OCI-LY7 (cell line): ENCODE measurements at regions not wholly inside any gene's neighbourhood (a gene's known extent, or its start where the extent isn't known, plus 50 kb on each side); places are given as distances from the start of the nearest gene placed in this dataset.

Source experiments
- BruUV-seq: library from RNA; stranded (reverse); fragments of 400-500 nt; replicated peaks from 2 replicates; lab custom pipeline; 2021; lab: Mats Ljungman, UMichigan
- CTCF ChIA-PET: fragments of 300-600 bp; sonication (Branson Sonifier 250); formaldehyde crosslinking; loops from one replicate; lab custom pipeline; 2022; ENCODE audit warnings: antibody characterized with exemption; ENCODE audit not compliant: unreplicated experiment; lab: Charles Lee
- POLR2A ChIA-PET: fragments of 300-600 bp; sonication (Branson Sonifier 250); formaldehyde crosslinking; loops from one replicate; lab custom pipeline; 2022; ENCODE audit warnings: antibody characterized with exemption; lab: Charles Lee
- DNase-seq: peaks from one replicate; pipeline ENCODE4 v3.0.0-alpha.2; 2015; ENCODE audit warnings: low spot score
- H2AFZ ChIP-seq: fragments of 200-600 bp; sonication (generic), shearing (Covaris generic); 2 replicates; pipeline ENCODE4 v1.6.1; 2014; ENCODE audit warnings: mild to moderate bottlenecking, antibody characterized with exemption, low read length, moderate library complexity
- H3K27ac ChIP-seq: fragments of 200-600 bp; sonication (generic); 2 replicates; pipeline ENCODE4 v1.5.1; 2014; ENCODE audit warnings: mixed run types, low read depth, mild to moderate bottlenecking, moderate library complexity, low read length, inconsistent platforms; ENCODE audit not compliant: poor library complexity, severe bottlenecking
- H3K36me3 ChIP-seq: fragments of 200-600 bp; sonication (generic); 2 replicates; pipeline ENCODE4 v1.6.1; 2014; ENCODE audit warnings: mild to moderate bottlenecking, antibody characterized with exemption, low read length, moderate library complexity, mixed read lengths; ENCODE audit not compliant: insufficient read depth
- H3K4me1 ChIP-seq: fragments of 200-600 bp; sonication (generic); 2 replicates; pipeline ENCODE4 v1.5.1; 2014; ENCODE audit warnings: mild to moderate bottlenecking, low read length; ENCODE audit not compliant: insufficient read depth, poor library complexity, severe bottlenecking
- H3K4me2 ChIP-seq: fragments of 200-600 bp; sonication (generic); 2 replicates; pipeline ENCODE4 v1.6.1; 2014; ENCODE audit warnings: mild to moderate bottlenecking, low read length
- H3K4me3 ChIP-seq: fragments of 200-600 bp; sonication (generic); 2 replicates; pipeline ENCODE4 v1.5.1; 2014; ENCODE audit warnings: mild to moderate bottlenecking, low read depth, low read length; ENCODE audit not compliant: poor library complexity, severe bottlenecking
- H3K79me2 ChIP-seq: fragments of 200-600 bp; sonication (generic); 2 replicates; pipeline ENCODE4 v1.6.1; 2016; ENCODE audit warnings: low read depth, mild to moderate bottlenecking, low read length, moderate library complexity, mixed read lengths; ENCODE audit not compliant: insufficient read depth
- H3K9me2 ChIP-seq: fragments of 200-600 bp; sonication (generic); 2 replicates; pipeline ENCODE4 v1.6.1; 2016; ENCODE audit warnings: mild to moderate bottlenecking, low read length, mixed read lengths; ENCODE audit not compliant: insufficient read depth
- H3K9me3 ChIP-seq: fragments of 200-600 bp; sonication (generic); 2 replicates; pipeline ENCODE4 v1.6.1; 2014; ENCODE audit warnings: mild to moderate bottlenecking, mixed run types, low read length, mixed read lengths
- H4K20me1 ChIP-seq: fragments of 200-600 bp; sonication (generic); 2 replicates; pipeline ENCODE4 v1.6.1; 2014; ENCODE audit warnings: mild to moderate bottlenecking, antibody characterized with exemption, low read length, moderate library complexity, mixed read lengths; ENCODE audit not compliant: insufficient read depth
- EZH2phosphoT487 ChIP-seq: fragments of 200-600 bp; sonication (generic); IDR thresholded peaks from 2 replicates; pipeline ENCODE4 v1.6.1; 2018; ENCODE audit warnings: low read depth, borderline replicate concordance, mild to moderate bottlenecking, mixed run types, antibody characterized with exemption, low read length, moderate library complexity, mixed read lengths
- intact Hi-C: fragments of 100-400 bp; cut with micrococcal nuclease; formaldehyde crosslinking; loops from one replicate; pipeline ENCODE4 v1.10.0; 2022; ENCODE audit not compliant: unreplicated experiment
- TF ChIP-seq, protein P1 (sequence below): fragments of 200-600 bp; sonication (generic); conservative IDR thresholded peaks from 2 replicates; pipeline ENCODE4 v1.5.1; 2014; ENCODE audit warnings: mild to moderate bottlenecking, antibody characterized with exemption, low read length, moderate library complexity, mixed read lengths

DNA sequence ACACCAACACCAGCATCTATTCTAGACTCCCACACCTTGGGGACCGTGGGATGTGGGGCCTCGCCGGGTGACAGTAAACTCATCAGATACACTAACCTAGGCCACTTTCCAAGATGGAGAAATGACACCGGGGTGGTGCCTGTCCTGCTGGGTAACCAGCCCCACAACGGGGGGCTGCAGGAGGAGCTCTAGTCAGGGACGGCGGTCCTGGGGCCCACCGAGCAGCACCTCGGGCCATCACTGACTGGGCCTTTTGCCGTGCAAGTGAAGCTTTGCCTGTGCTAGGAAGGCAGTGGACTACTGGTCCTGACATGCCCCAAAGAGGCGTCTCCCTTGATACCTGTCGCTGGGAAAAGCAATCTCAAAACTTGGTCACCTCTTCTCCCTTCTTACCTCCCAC is 260.3 kb upstream of the IRX1 start:
- TF ChIP-seq EZH2phosphoT487, result no peak
- TF ChIP-seq, protein P1, sequence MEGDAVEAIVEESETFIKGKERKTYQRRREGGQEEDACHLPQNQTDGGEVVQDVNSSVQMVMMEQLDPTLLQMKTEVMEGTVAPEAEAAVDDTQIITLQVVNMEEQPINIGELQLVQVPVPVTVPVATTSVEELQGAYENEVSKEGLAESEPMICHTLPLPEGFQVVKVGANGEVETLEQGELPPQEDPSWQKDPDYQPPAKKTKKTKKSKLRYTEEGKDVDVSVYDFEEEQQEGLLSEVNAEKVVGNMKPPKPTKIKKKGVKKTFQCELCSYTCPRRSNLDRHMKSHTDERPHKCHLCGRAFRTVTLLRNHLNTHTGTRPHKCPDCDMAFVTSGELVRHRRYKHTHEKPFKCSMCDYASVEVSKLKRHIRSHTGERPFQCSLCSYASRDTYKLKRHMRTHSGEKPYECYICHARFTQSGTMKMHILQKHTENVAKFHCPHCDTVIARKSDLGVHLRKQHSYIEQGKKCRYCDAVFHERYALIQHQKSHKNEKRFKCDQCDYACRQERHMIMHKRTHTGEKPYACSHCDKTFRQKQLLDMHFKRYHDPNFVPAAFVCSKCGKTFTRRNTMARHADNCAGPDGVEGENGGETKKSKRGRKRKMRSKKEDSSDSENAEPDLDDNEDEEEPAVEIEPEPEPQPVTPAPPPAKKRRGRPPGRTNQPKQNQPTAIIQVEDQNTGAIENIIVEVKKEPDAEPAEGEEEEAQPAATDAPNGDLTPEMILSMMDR, result no peak
- H2AFZ ChIP-seq, result no peak overlapping the region
- ChIA-PET CTCF (no interaction called here), POLR2A (no interaction called here)
- DNase-seq, result no peak
- no peaks in the 10 kb centered on the region for H3K4me1 ChIP-seq
- H3K4me3 ChIP-seq, result no peak overlapping the region
- H3K9me3 ChIP-seq, result no peaks in the 10 kb centered on the region
- H3K4me2 ChIP-seq, result no peak overlapping the region
- no peaks in the 10 kb centered on the region for H3K79me2 ChIP-seq
- H3K27ac ChIP-seq, result no peak overlapping the region
- H3K9me2 ChIP-seq, result no peaks in the 10 kb centered on the region
- intact Hi-C loops, result no loop called here
- H4K20me1 ChIP-seq, result no peaks in the 10 kb centered on the region
- no TSS peak for BruUV-seq
- no peaks in the 10 kb centered on the region for H3K36me3 ChIP-seq

DNA sequence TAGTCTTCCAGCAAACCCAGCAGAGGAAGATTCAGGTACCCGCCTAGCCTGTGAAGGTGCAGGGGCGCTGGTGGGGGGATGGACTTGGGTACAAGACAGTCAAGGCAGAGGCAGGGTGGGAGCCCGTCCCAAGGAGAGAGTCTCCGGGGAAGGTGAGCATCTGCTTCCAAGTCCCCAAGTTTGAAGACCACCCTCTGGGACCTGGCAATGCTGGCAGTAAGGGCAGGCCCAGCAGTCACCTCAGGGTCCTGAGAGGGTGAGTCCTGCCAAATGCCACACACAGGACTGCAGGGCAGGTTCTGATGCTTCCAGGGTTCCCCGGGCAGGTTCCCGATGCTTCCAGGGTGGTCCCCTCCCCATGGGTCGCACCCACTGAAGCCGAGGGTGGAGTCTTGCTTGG is 261.8 kb upstream of the IRX1 start:
- Histone ChIP-seq H3K9me3 (no peaks in the 10 kb centered on the region), H3K36me3 (no peaks in the 10 kb centered on the region), H3K79me2 (no peaks in the 10 kb centered on the region), H4K20me1 (no peaks in the 10 kb centered on the region), H3K4me2 (no peak overlapping the region), H3K9me2 (no peaks in the 10 kb centered on the region), H2AFZ (no peak overlapping the region), H3K27ac (no peak overlapping the region), H3K4me1 (no peaks in the 10 kb centered on the region), H3K4me3 (no peak overlapping the region)
- no TSS peak for BruUV-seq
- ChIA-PET CTCF (no interaction called here), POLR2A (no interaction called here)
- no peak for DNase-seq
- intact Hi-C loops, result no loop called here
- no peak for TF ChIP-seq EZH2phosphoT487

DNA sequence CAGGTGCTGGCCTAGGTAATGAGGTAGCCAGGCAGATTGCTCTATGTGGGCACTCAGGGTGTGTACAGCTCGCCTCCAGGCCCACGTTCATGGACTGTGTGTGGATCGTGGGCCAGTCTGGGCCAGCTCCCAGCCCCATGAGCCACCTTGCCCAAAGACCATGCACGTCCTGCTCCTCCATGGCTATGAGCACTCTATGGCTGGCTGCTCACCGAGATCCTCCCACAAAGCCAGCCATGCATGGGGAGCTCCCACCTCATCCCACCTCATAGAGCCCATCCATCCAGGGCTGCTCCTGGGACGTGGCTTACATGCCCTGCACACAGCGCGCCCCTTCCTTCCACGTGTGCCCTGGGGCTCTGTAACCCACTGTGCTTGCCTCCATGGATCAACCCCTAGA is 262.5 kb upstream of the IRX1 start:
- DNase-seq, result no peak
- no peaks in the 10 kb centered on the region for H4K20me1 ChIP-seq
- H3K27ac ChIP-seq, result no peak overlapping the region
- H3K9me3 ChIP-seq, result no peaks in the 10 kb centered on the region
- H3K4me3 ChIP-seq, result no peak overlapping the region
- no TSS peak for BruUV-seq
- ChIA-PET CTCF (no interaction called here), POLR2A (no interaction called here)
- no peaks in the 10 kb centered on the region for H3K36me3 ChIP-seq
- no peaks in the 10 kb centered on the region for H3K79me2 ChIP-seq
- H3K4me1 ChIP-seq, result no peaks in the 10 kb centered on the region
- no peaks in the 10 kb centered on the region for H3K9me2 ChIP-seq
- intact Hi-C loops, result no loop called here
- no peak for TF ChIP-seq EZH2phosphoT487
- TF ChIP-seq, protein P1, result no peak
- no peak overlapping the region for H3K4me2 ChIP-seq
- H2AFZ ChIP-seq, result no peak overlapping the region
